ENCODE measurements at regions not wholly inside any gene's neighbourhood (a gene's known extent, or its start where the extent isn't known, plus 50 kb on each side); places are given as distances from the start of the nearest gene placed in this dataset.

GRCh38 chr14:82398256-82398655, 864.6 kb upstream of the SEL1L start:
- TF ChIP-seq POLR2A (IDR thresholded peaks at IDR 0.05): no peak
- TF ChIP-seq CTCF (IDR thresholded peaks at IDR 0.05): no peak
